NCI-H345 treated with DMSO at 0.1 percent for 48 hours (cell line): ENCODE measurements at regions not wholly inside any gene's neighbourhood (a gene's known extent, or its start where the extent isn't known, plus 50 kb on each side); places are given as distances from the start of the nearest gene placed in this dataset.
"Not testable (repeated sequence)": the region's sequence is repeated elsewhere in the genome, so short reads cannot be mapped to it uniquely, and the experiment has no call there.

Experiments used
- DNase-seq: peaks from one replicate; lab custom pipeline; 2025; ENCODE audit not compliant: unreplicated experiment; lab: John Stamatoyannopoulos, UW

- no peak for DNase-seq
Measured at GRCh38 chr4:3878678-3879077, 112.5 kb downstream of the ADRA2C start.

- no peak for DNase-seq
Measured at GRCh38 chr4:3879681-3880614, 113.8 kb downstream of the ADRA2C start.

- no peak for DNase-seq
Measured at GRCh38 chr4:3880615-3881120, 114.5 kb downstream of the ADRA2C start.

GRCh38 chr4:3882316-3882885 is 116.2 kb downstream of the ADRA2C start:
- DNase-seq: not testable (repeated sequence)

- DNase-seq: not testable (repeated sequence)
Measured at GRCh38 chr4:3884261-3884660, 118.1 kb downstream of the ADRA2C start.

GRCh38 chr4:3893590-3893989 is 127.4 kb downstream of the ADRA2C start:
- DNase-seq: not testable (repeated sequence)

- DNase-seq: not testable (repeated sequence)
Measured at GRCh38 chr4:3894086-3894959, 128.1 kb downstream of the ADRA2C start.

- DNase-seq: no peak
Measured at GRCh38 chr4:3896441-3896840, 130.3 kb downstream of the ADRA2C start.

GRCh38 chr4:3896871-3897578 is 130.8 kb downstream of the ADRA2C start:
- DNase-seq: not testable (repeated sequence)

- DNase-seq: no peak
Measured at GRCh38 chr4:3898098-3898497, 131.9 kb downstream of the ADRA2C start.

GRCh38 chr4:3898928-3899327 is 132.7 kb downstream of the ADRA2C start:
- DNase-seq: not testable (repeated sequence)

- not testable (repeated sequence) for DNase-seq
Measured at GRCh38 chr4:3904264-3904955, 138.2 kb downstream of the ADRA2C start.

- DNase-seq: not testable (repeated sequence)
Measured at GRCh38 chr4:3909616-3910015, 143.4 kb downstream of the ADRA2C start.

- DNase-seq: not testable (repeated sequence)
Measured at GRCh38 chr4:3910161-3910950, 144.2 kb downstream of the ADRA2C start.

- DNase-seq: no peak
Measured at GRCh38 chr4:3911252-3911856, 145.2 kb downstream of the ADRA2C start.

GRCh38 chr4:3914511-3914910 is 148.3 kb downstream of the ADRA2C start:
- DNase-seq: not testable (repeated sequence)

- DNase-seq: not testable (repeated sequence)
Measured at GRCh38 chr4:3919509-3919908, 153.3 kb downstream of the ADRA2C start.

- DNase-seq: not testable (repeated sequence)
Measured at GRCh38 chr4:3921902-3922301, 155.7 kb downstream of the ADRA2C start.

GRCh38 chr4:3925841-3926240 is 159.7 kb downstream of the ADRA2C start:
- DNase-seq: not testable (repeated sequence)
